HL-60 (cell line): ENCODE measurements at regions not wholly inside any gene's neighbourhood (a gene's known extent, or its start where the extent isn't known, plus 50 kb on each side); places are given as distances from the start of the nearest gene placed in this dataset.

Experiments used
- DNase-seq, 2 experiments: peaks; one replicate each; pipeline ENCODE4 v3.0.0-alpha.2; 2010 to 2020; ENCODE audit warnings: low read depth in 1 of 2, low spot score in 1 of 2
- H3K27ac ChIP-seq: fragments of 250-450 bp; sonication (Bioruptor Pico); replicated peaks from 2 replicates; pipeline ENCODE4 v1.5.1; 2020; ENCODE audit warnings: mild to moderate bottlenecking, moderate library complexity
- H3K27me3 ChIP-seq: fragments of 250-450 bp; sonication (Bioruptor Pico); 2 replicates; pipeline ENCODE4 v1.5.1; 2021; ENCODE audit warnings: mild to moderate bottlenecking, moderate library complexity; ENCODE audit not compliant: insufficient read depth, poor library complexity, severe bottlenecking
- H3K4me3 ChIP-seq: replicated peaks from 2 replicates; pipeline ENCODE4 v1.5.1; 2011; ENCODE audit warnings: mild to moderate bottlenecking, control low read depth, low read length; ENCODE audit not compliant: insufficient read depth
- CTCF ChIP-seq: IDR thresholded peaks from one replicate; pipeline ENCODE4 v1.5.1; 2011; ENCODE audit warnings: low read length, control low read depth, inconsistent platforms; ENCODE audit not compliant: insufficient read depth
- GABPA ChIP-seq: IDR thresholded peaks from 2 replicates; pipeline ENCODE4 v1.6.1; 2012; ENCODE audit warnings: low read depth
- POLR2AphosphoS5 ChIP-seq: IDR thresholded peaks from 2 replicates; pipeline ENCODE4 v1.6.1; 2012; ENCODE audit warnings: low read depth
- REST ChIP-seq: IDR thresholded peaks from 2 replicates; pipeline ENCODE4 v1.6.1; 2012; ENCODE audit warnings: low read depth; ENCODE audit not compliant: insufficient replicate concordance
- SPI1 ChIP-seq: IDR thresholded peaks from 2 replicates; pipeline ENCODE4 v1.6.1; 2012; ENCODE audit warnings: low read depth, mild to moderate bottlenecking, borderline replicate concordance

GRCh38 chr2:365367-366275 is 77.7 kb upstream of the ALKAL2 start:
- no peak for DNase-seq
- H3K27me3 ChIP-seq: no peaks in the 10 kb centered on the region
- TF ChIP-seq GABPA: no peak
- TF ChIP-seq SPI1: no peak
- no peak for TF ChIP-seq CTCF
- TF ChIP-seq POLR2AphosphoS5: no peak
- TF ChIP-seq REST: no peak
- H3K27ac ChIP-seq: no peak overlapping the region
- H3K4me3 ChIP-seq: no peak overlapping the region

- no peak for TF ChIP-seq SPI1
- no peak for TF ChIP-seq CTCF
- TF ChIP-seq REST: no peak
- H3K4me3 ChIP-seq: no peak overlapping the region
- no peak overlapping the region for H3K27ac ChIP-seq
- no peak for DNase-seq
- no peaks in the 10 kb centered on the region for H3K27me3 ChIP-seq
These were observed 76.1 kb upstream of the ALKAL2 start for GRCh38 chr2:363824-364470.

- Histone ChIP-seq H3K27ac (no peak overlapping the region), H3K4me3 (no peak overlapping the region), H3K27me3 (no peaks in the 10 kb centered on the region)
- DNase-seq: no peak
- TF ChIP-seq CTCF (no peak), SPI1 (no peak)
These were observed 75.0 kb upstream of the ALKAL2 start for GRCh38 chr2:362924-363323.
